Spleen (tissue), 11 donors: ENCODE measurements at regions not wholly inside any gene's neighbourhood (a gene's known extent, or its start where the extent isn't known, plus 50 kb on each side); places are given as distances from the start of the nearest gene placed in this dataset.

ENCODE experiments used
- DNase-seq: peaks from one replicate; pipeline ENCODE4 v3.0.0-alpha.2; 2020
- H3K27ac ChIP-seq, 8 donors: fragments of 200-600 bp; sonication (generic) in 7 of 8; 1 replicate in 4 of 8; 2 replicates in 4 of 8; pipeline versions ENCODE4 v1.5.0 to v1.8.0; 2016 to 2021; ENCODE audit warnings: inconsistent platforms in 4 of 8, mild to moderate bottlenecking in 4 of 8, moderate library complexity in 1 of 8
- H3K27me3 ChIP-seq, 7 donors: fragments of 200-600 bp; sonication (generic) in 6 of 7; replicated peaks in 1 of 7; 1 replicate in 4 of 7; 2 replicates in 3 of 7; pipeline versions ENCODE4 v1.5.0 to v1.8.0; 2016 to 2021; ENCODE audit warnings: inconsistent platforms in 3 of 7, mild to moderate bottlenecking in 1 of 7
- H3K36me3 ChIP-seq, 6 donors: fragments of 200-600 bp; sonication (generic) in 5 of 6; 1 replicate in 4 of 6; 2 replicates in 2 of 6; pipeline versions ENCODE4 v1.5.0 to v1.8.0; 2016 to 2021; ENCODE audit warnings: inconsistent platforms in 2 of 6
- H3K4me1 ChIP-seq, 6 donors: fragments of 200-600 bp; sonication (generic) in 5 of 6; 1 replicate in 3 of 6; 2 replicates in 3 of 6; pipeline versions ENCODE4 v1.5.0 to v1.8.0; 2016 to 2021; ENCODE audit warnings: inconsistent platforms in 3 of 6
- H3K4me3 ChIP-seq, 8 donors: fragments of 200-600 bp; sonication (generic) in 7 of 8; 1 replicate in 4 of 8; 2 replicates in 4 of 8; pipeline versions ENCODE4 v1.5.0 to v1.8.0; 2016 to 2021; ENCODE audit warnings: inconsistent platforms in 4 of 8, mild to moderate bottlenecking in 4 of 8, moderate library complexity in 2 of 8
- H3K9me3 ChIP-seq, 8 donors: fragments of 200-600 bp; sonication (generic) in 7 of 8; 1 replicate in 4 of 8; 2 replicates in 4 of 8; pipeline versions ENCODE4 v1.5.0 to v1.8.0; 2016 to 2021; ENCODE audit warnings: inconsistent platforms in 4 of 8
- POLR2A ChIP-seq, 3 donors: fragments of 450-650 bp; IDR thresholded peaks; one replicate each; pipeline ENCODE4 v1.5.1; 2017; ENCODE audit warnings: antibody characterized with exemption in 3 of 3, mild to moderate bottlenecking in 1 of 3
- POLR2AphosphoS5 ChIP-seq, 3 donors: sonication (generic); formaldehyde crosslinking; IDR thresholded peaks; one replicate each; pipeline ENCODE4 v1.5.1; 2017; ENCODE audit warnings: antibody characterized with exemption in 3 of 3
- WGBS, 5 donors: extraction: QIAGEN DNeasy Blood & Tissue Kit in 3 of 5; methylation state at CpG; one replicate each; pipeline versions ENCODE4 v1.1.5 to v1.1.7; 2013 to 2018; 5-methylcytosine and 5-hydroxymethylcytosine counted together
- intact Hi-C: fragments of 100-400 bp; cut with DNase I; formaldehyde crosslinking; loops from one replicate; pipeline ENCODE4 v1.15.0; 2023; ENCODE audit warnings: low total_unique reads
- TF ChIP-seq, protein P1 (sequence below), 11 experiments: fragments of 200-600 bp in 7 of 11; fragments of 450-650 bp in 4 of 11; sonication (generic) in 4 of 11; IDR thresholded peaks in 8 of 11; conservative IDR thresholded peaks in 3 of 11; 1 replicate in 7 of 11; 2 replicates in 4 of 11; pipeline versions ENCODE4 v1.4.0 to v1.8.0; 2016 to 2021; ENCODE audit warnings: antibody characterized with exemption in 11 of 11, inconsistent platforms in 4 of 11, mild to moderate bottlenecking in 1 of 11
- donor health status: healthy with polysubstance abuse.
- donor health status: DM: no; HTN: no; CAD: no; lungs with moderate emphysema.
- donor health status: DM: no; HTN: no; CAD: no.
- donor health status: Bipolar disorder and iron deficiency.
- donor health status: healthy.
- donor health status: DM: no; HTN: no; CAD: no.
- donor health status: DM: yes; HTN: yes; CAD: no.

DNA sequence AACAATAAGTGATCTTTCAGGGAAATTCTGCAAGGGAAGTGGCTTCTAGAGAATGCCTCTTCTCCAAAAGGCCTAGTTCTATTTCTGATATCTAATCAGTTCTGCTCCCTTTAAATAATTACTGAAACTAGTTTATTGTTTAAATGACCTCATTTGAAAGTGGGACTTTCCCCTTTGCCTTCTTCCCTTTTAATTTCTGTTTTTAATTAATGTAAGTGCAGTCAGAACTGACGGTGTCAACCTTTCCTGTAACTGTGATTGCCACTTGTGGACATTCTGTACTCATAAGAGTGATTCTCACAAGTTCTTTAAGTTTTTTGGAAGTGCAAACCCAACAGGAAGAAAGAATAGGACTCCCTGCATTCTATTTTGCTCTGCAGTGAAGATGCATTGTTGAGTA lies 265.3 kb upstream of the PLEKHG7 start:
- H3K4me3 ChIP-seq = no peak overlapping the region
- DNase-seq = no peak
- peaks cover 11 to 56% (median 30%) of the 10 kb centered on the region in 6 donors for H3K4me1 ChIP-seq
- H3K36me3 ChIP-seq = no peaks in the 10 kb centered on the region
- TF ChIP-seq POLR2A (IDR thresholded peaks at IDR 0.05) (no peak), POLR2AphosphoS5 (IDR thresholded peaks at IDR 0.05) (peak in 1 of 3 donors; percentile 32)
- TF ChIP-seq, protein P1, sequence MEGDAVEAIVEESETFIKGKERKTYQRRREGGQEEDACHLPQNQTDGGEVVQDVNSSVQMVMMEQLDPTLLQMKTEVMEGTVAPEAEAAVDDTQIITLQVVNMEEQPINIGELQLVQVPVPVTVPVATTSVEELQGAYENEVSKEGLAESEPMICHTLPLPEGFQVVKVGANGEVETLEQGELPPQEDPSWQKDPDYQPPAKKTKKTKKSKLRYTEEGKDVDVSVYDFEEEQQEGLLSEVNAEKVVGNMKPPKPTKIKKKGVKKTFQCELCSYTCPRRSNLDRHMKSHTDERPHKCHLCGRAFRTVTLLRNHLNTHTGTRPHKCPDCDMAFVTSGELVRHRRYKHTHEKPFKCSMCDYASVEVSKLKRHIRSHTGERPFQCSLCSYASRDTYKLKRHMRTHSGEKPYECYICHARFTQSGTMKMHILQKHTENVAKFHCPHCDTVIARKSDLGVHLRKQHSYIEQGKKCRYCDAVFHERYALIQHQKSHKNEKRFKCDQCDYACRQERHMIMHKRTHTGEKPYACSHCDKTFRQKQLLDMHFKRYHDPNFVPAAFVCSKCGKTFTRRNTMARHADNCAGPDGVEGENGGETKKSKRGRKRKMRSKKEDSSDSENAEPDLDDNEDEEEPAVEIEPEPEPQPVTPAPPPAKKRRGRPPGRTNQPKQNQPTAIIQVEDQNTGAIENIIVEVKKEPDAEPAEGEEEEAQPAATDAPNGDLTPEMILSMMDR (IDR thresholded peaks at IDR 0.05 in 8 of 11, conservative IDR thresholded peaks at IDR 0.05 in 3 of 11) = no peak
- 13 to 38% (median 19%) methylated on average over 1 of the region's 1 CpG for WGBS, 5 donors
- intact Hi-C loops = no loop called here
- no peaks in the 10 kb centered on the region for H3K9me3 ChIP-seq
- peak overlapping the region; percentile 32 to 86 (median 70) for H3K27ac ChIP-seq
- no peaks in the 10 kb centered on the region for H3K27me3 ChIP-seq

DNA sequence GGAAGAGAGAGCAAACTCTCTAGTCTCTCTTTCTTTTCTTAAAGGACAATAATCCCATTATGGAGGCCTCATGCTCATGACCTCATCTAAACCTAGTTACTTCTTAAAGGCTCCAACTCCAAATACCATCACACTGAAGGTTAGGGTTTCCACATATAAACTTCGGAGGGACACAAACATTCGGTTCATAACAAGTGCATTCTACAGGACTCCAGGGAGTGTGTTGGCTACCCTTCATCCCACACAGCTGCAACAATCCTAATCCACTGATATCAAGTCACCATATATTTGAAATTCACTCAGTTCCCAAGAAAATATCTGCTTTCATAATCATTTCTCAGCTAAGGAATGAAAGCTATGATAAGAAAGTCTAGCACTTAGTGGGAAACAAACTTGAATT lies 265.9 kb upstream of the PLEKHG7 start:
- H3K27me3 ChIP-seq = no peaks in the 10 kb centered on the region
- H3K36me3 ChIP-seq = no peaks in the 10 kb centered on the region
- intact Hi-C loops = no loop called here
- 91 to 100% (median 92%) methylated on average over 2 of the region's 2 CpGs for WGBS, 5 donors
- H3K4me3 ChIP-seq = no peak overlapping the region
- no peak for DNase-seq
- H3K9me3 ChIP-seq = no peaks in the 10 kb centered on the region
- H3K4me1 ChIP-seq = peaks cover 7 to 57% (median 26%) of the 10 kb centered on the region in 6 donors
- H3K27ac ChIP-seq = peak overlapping the region; percentile 32 to 86 (median 70)
- no peak for TF ChIP-seq POLR2AphosphoS5 (IDR thresholded peaks at IDR 0.05)
- no peak for TF ChIP-seq POLR2A (IDR thresholded peaks at IDR 0.05)
- TF ChIP-seq, protein P1 (IDR thresholded peaks at IDR 0.05 in 8 of 11, conservative IDR thresholded peaks at IDR 0.05 in 3 of 11) = no peak

DNA sequence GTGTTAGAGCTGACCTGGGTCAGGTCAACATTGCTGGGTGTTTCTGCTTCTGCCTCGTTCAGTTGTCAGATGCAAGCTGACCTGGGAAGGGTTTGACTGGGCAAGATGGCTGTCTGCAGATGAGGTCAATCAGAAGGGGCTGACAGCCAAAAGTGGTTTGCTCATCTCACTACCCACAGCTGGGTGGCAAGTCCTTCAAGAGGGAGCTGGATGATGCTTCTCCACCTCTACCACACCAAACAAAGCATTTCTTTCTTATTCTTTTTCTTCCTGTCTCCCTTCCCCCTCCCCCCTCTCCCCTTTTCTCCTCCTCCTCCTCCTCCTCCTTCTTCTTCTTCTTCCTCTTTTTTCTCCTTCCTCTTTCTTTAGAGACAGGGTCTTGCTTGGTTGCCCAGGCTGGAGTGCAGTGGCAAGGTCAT lies 268.2 kb upstream of the PLEKHG7 start:
- 59 to 83% (median 73%) methylated on average over 1 of the region's 1 CpG for WGBS, 5 donors
- Histone ChIP-seq H3K36me3 (no peaks in the 10 kb centered on the region), H3K27ac (peak overlapping the region in 4 of 8 donors; percentile 40 to 73 (median 71)), H3K4me3 (no peak overlapping the region), H3K9me3 (no peaks in the 10 kb centered on the region), H3K27me3 (no peaks in the 10 kb centered on the region), H3K4me1 (peaks cover 7 to 54% (median 28%) of the 10 kb centered on the region in 6 donors)
- TF ChIP-seq POLR2A (IDR thresholded peaks at IDR 0.05) (no peak), POLR2AphosphoS5 (IDR thresholded peaks at IDR 0.05) (no peak)
- TF ChIP-seq, protein P1 (IDR thresholded peaks at IDR 0.05 in 8 of 11, conservative IDR thresholded peaks at IDR 0.05 in 3 of 11) = no peak
- no peak for DNase-seq
- intact Hi-C loops = no loop called here

DNA sequence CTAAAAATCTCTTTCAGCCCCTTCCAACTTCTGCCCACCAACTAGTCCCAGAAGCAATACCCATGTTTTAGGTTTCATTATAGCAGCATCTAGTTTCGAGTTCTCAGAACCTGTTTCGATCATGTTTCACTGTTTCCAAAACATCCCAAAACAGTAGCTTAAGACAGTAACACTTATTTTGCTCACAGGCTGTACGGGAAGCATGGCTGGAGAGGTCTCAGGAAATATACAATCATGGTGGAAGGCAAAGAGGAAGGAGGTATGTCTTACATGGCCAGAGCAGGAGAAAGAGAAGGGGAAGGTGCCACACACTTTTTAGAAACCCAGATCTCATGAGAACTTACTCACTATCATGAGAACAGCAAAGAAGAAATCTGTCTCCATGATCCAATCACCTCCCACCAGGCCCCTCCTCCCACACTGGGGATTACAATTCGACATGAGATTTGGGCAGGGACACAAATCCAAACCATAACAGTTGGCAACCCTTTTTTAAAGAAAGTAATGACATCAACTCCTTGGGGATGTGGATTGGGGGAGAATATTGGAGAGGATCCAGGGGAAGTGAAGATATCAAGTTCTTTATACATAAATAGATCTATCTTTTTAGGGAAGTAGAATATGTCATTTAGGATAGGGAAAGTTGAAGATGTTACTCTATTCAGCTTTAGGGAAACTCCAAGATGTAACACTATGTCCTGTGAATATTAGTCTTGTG lies 269.9 kb upstream of the PLEKHG7 start:
- H3K9me3 ChIP-seq = no peaks in the 10 kb centered on the region
- H3K4me3 ChIP-seq = no peak overlapping the region
- intact Hi-C loops = no loop called here
- H3K36me3 ChIP-seq = no peaks in the 10 kb centered on the region
- peak overlapping the region in 6 of 8 donors; percentile 11 to 73 (median 65) for H3K27ac ChIP-seq
- 63 to 79% (median 69%) methylated on average over 4 of the region's 4 CpGs for WGBS, 5 donors
- peaks cover 5 to 37% (median 16%) of the 10 kb centered on the region in 6 donors for H3K4me1 ChIP-seq
- no peak for DNase-seq
- H3K27me3 ChIP-seq = no peaks in the 10 kb centered on the region
- TF ChIP-seq POLR2AphosphoS5 (IDR thresholded peaks at IDR 0.05) = no peak
- TF ChIP-seq, protein P1 (IDR thresholded peaks at IDR 0.05 in 8 of 11, conservative IDR thresholded peaks at IDR 0.05 in 3 of 11) = no peak
- TF ChIP-seq POLR2A (IDR thresholded peaks at IDR 0.05) = no peak
